Breast epithelium (tissue), 3 donors: ENCODE measurements at regions not wholly inside any gene's neighbourhood (a gene's known extent, or its start where the extent isn't known, plus 50 kb on each side); places are given as distances from the start of the nearest gene placed in this dataset.

ENCODE experiments used
- CTCF ChIP-seq, 3 donors: fragments of 450-650 bp; IDR thresholded peaks; one replicate each; pipeline ENCODE4 v1.5.1; 2016 to 2017; ENCODE audit warnings: antibody characterized with exemption in 3 of 3, mild to moderate bottlenecking in 3 of 3, moderate library complexity in 3 of 3
- POLR2AphosphoS5 ChIP-seq, 3 donors: sonication (generic); formaldehyde crosslinking; IDR thresholded peaks; one replicate each; pipeline ENCODE4 v1.6.1; 2017; ENCODE audit warnings: antibody characterized with exemption in 3 of 3

- TF ChIP-seq CTCF (IDR thresholded peaks at IDR 0.05): no peak
- no peak for TF ChIP-seq POLR2AphosphoS5 (IDR thresholded peaks at IDR 0.05)
Measured at GRCh38 chr13:34547929-34548328, 394.1 kb upstream of the NBEA start.
